ENCODE measurements at regions not wholly inside any gene's neighbourhood (a gene's known extent, or its start where the extent isn't known, plus 50 kb on each side); places are given as distances from the start of the nearest gene placed in this dataset.

DNA sequence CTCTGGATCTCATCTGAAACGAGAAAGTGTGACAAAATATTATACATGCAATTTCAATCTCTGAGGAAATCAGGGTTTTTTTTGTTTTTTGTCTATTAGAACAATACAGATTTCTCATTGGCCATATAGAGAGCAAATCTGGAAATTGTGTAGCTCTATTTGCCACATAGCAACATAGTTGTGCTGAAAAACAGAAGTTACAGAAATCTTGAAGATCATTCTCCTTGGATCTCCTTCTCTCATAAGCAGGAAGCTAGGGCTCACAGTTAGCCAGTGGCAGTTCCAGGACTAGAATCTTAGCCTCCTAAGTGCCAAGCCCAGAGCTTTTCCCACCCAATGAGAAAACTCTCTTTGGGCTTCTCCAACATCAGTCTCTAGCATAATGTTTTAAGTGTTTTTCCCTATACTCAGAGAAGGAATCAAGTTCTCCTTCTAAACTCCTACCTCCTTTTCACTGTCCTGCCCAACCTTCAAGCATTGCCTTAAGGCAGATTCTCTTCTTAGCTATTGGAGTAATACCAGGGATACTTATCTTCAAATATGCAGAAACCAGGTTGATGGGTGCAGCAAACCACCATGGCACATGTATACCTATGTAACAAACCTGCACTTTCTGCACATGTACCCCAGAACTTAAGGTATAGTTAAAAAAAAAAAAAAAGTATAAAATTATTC, 211.6 kb downstream of the ALDH8A1 start:
- H3K4me3 ChIP-seq (ENCODE audit: low read depth, low read length) = no peak overlapping the region
- TF ChIP-seq CTCF (IDR thresholded peaks at IDR 0.05; ENCODE audit: low read depth, low read length, missing control alignments) = no peak
- in situ Hi-C loops (cut with HindIII; ENCODE audit: low sequenced_read_pairs) = no loop called here
- no peak for DNase-seq (ENCODE audit: low read depth)

GRCh38 chr6:134735461-134735860, 214.4 kb downstream of the ALDH8A1 start:
- no peak for DNase-seq (ENCODE audit: low read depth)
- in situ Hi-C loops (cut with HindIII; ENCODE audit: low sequenced_read_pairs) = no loop called here
- TF ChIP-seq CTCF (IDR thresholded peaks at IDR 0.05; ENCODE audit: low read depth, low read length, missing control alignments) = no peak
- H3K4me3 ChIP-seq (ENCODE audit: low read depth, low read length) = no peak overlapping the region

DNA sequence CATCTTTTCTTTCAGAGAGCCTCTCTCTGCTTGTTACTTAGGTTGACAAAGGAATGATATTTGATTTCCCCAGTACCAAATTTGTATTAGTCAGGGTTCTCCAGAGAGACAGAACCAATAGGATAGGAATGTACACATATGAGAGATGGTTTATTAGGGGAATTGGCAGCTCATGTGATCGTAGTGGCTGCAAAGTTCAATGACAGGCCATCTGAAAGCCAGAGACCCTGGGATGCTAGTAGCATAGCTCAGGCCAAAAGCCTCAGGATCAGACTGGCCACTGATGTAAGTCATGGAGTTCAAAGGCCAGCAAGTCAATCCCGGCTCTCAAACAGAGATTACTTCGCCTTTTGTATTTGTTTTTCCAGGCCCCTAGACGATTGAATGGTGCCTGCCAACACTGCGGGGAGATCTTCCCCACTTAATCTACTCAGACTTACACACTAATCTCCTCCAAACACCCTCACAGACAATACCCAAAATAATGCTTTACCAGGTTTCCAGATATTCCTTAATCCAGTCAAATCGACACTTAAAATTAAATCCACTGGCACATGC, 215.5 kb downstream of the ALDH8A1 start:
- in situ Hi-C loops (cut with HindIII; ENCODE audit: low sequenced_read_pairs) = no loop called here
- H3K4me3 ChIP-seq (ENCODE audit: low read depth, low read length) = no peak overlapping the region
- no peak for TF ChIP-seq CTCF (IDR thresholded peaks at IDR 0.05; ENCODE audit: low read depth, low read length, missing control alignments)
- no peak for DNase-seq (ENCODE audit: low read depth)

DNA sequence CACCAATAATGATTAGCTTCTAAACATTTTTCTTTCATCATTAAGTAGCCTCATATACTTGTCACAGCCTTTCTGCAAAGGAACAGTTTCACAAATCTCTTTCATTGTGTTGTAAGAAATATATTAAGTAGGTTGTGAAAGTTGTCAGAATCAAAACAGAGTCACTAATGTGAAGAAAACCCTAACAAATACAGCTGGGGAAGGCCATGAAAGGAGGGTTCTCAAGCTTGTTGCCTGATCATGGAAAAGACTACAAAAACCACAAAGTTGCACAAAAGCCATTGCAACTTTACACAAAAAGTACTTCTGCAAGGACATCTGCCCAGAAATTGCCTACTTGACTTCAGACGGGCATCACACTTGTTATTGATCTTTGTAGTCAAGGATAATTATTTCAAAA, 216.1 kb downstream of the ALDH8A1 start:
- TF ChIP-seq CTCF (IDR thresholded peaks at IDR 0.05; ENCODE audit: low read depth, low read length, missing control alignments) = no peak
- DNase-seq (ENCODE audit: low read depth) = no peak
- in situ Hi-C loops (cut with HindIII; ENCODE audit: low sequenced_read_pairs) = no loop called here
- no peak overlapping the region for H3K4me3 ChIP-seq (ENCODE audit: low read depth, low read length)

- DNase-seq (ENCODE audit: low read depth) = no peak
- in situ Hi-C loops (cut with HindIII; ENCODE audit: low sequenced_read_pairs) = no loop called here
- no peak for TF ChIP-seq CTCF (IDR thresholded peaks at IDR 0.05; ENCODE audit: low read depth, low read length, missing control alignments)
- H3K4me3 ChIP-seq (ENCODE audit: low read depth, low read length) = no peak overlapping the region
These were observed 217.1 kb downstream of the ALDH8A1 start for GRCh38 chr6:134732763-134733162.

- in situ Hi-C loops (cut with HindIII; ENCODE audit: low sequenced_read_pairs) = no loop called here
- DNase-seq (ENCODE audit: low read depth) = no peak
- no peak overlapping the region for H3K4me3 ChIP-seq (ENCODE audit: low read depth, low read length)
- no peak for TF ChIP-seq CTCF (IDR thresholded peaks at IDR 0.05; ENCODE audit: low read depth, low read length, missing control alignments)
These were observed 218.3 kb downstream of the ALDH8A1 start for GRCh38 chr6:134731615-134732014.
